Esophagus muscularis mucosa (tissue), 4 donors: ENCODE measurements at regions not wholly inside any gene's neighbourhood (a gene's known extent, or its start where the extent isn't known, plus 50 kb on each side); places are given as distances from the start of the nearest gene placed in this dataset.

Source experiments
- DNase-seq: peaks from one replicate; pipeline ENCODE4 v3.0.0-alpha.2; 2017; ENCODE audit errors: extremely low spot score
- H3K27ac ChIP-seq, 4 donors: fragments of 200-600 bp; sonication (generic); replicated peaks in 1 of 4; 1 replicate in 3 of 4; 2 replicates in 1 of 4; pipeline ENCODE4 v1.5.1; 2016 to 2019; ENCODE audit warnings: mild to moderate bottlenecking in 1 of 4
- H3K27me3 ChIP-seq, 4 donors: fragments of 200-600 bp; sonication (generic); one replicate each; pipeline versions ENCODE4 v1.5.1 to v1.6.0; 2016 to 2019
- H3K36me3 ChIP-seq, 4 donors: fragments of 200-600 bp; sonication (generic); one replicate each; pipeline ENCODE4 v1.5.1; 2016 to 2019
- H3K4me1 ChIP-seq, 4 donors: fragments of 200-600 bp; sonication (generic); one replicate each; pipeline ENCODE4 v1.5.1; 2016 to 2019
- H3K4me3 ChIP-seq, 4 donors: fragments of 200-600 bp; sonication (generic); 1 replicate in 2 of 4; 2 replicates in 2 of 4; pipeline ENCODE4 v1.5.1; 2016 to 2019; ENCODE audit warnings: mild to moderate bottlenecking in 4 of 4, moderate library complexity in 1 of 4
- H3K9me3 ChIP-seq, 4 donors: fragments of 200-600 bp; sonication (generic); 1 replicate in 3 of 4; 2 replicates in 1 of 4; pipeline ENCODE4 v1.5.1; 2016 to 2019
- EP300 ChIP-seq: sonication (generic); formaldehyde crosslinking; IDR thresholded peaks from one replicate; pipeline ENCODE4 v1.6.1; 2017; ENCODE audit warnings: antibody characterized with exemption
- POLR2A ChIP-seq: fragments of 450-650 bp; IDR thresholded peaks from one replicate; pipeline ENCODE4 v1.6.1; 2017; ENCODE audit warnings: antibody characterized with exemption, moderate library complexity, mild to moderate bottlenecking, low read depth
- POLR2AphosphoS5 ChIP-seq, 2 donors: sonication (generic); formaldehyde crosslinking; IDR thresholded peaks; one replicate each; pipeline ENCODE4 v1.6.1; 2017; ENCODE audit warnings: antibody characterized with exemption in 2 of 2
- WGBS: methylation state at CpG from one replicate; pipeline ENCODE4 v1.1.5; 2018; 5-methylcytosine and 5-hydroxymethylcytosine counted together
- intact Hi-C: fragments of 100-400 bp; cut with DNase I; formaldehyde crosslinking; loops from one replicate; pipeline ENCODE4 v1.15.1; 2023
- TF ChIP-seq, protein P1 (sequence below), 3 experiments: fragments of 200-600 bp in 2 of 3; fragments of 450-650 bp in 1 of 3; sonication (generic) in 2 of 3; IDR thresholded peaks; one replicate each; pipeline ENCODE4 v1.5.1; 2017 to 2019; ENCODE audit warnings: antibody characterized with exemption in 3 of 3, mild to moderate bottlenecking in 2 of 3, moderate library complexity in 1 of 3

GRCh38 chr20:39210341-39211036, 248.3 kb downstream of the DHX35 start:
- Histone ChIP-seq H3K27ac (no peak overlapping the region), H3K4me1 (no peaks in the 10 kb centered on the region), H3K9me3 (no peaks in the 10 kb centered on the region), H3K36me3 (no peaks in the 10 kb centered on the region), H3K27me3 (no peaks in the 10 kb centered on the region), H3K4me3 (no peak overlapping the region)
- intact Hi-C loops, result no loop called here
- no peak for DNase-seq
- 66% methylated on average over 10 of the region's 11 CpGs for WGBS
- TF ChIP-seq EP300 (no peak), POLR2AphosphoS5 (IDR thresholded peaks at IDR 0.05) (no peak), POLR2A (no peak)
- TF ChIP-seq, protein P1, sequence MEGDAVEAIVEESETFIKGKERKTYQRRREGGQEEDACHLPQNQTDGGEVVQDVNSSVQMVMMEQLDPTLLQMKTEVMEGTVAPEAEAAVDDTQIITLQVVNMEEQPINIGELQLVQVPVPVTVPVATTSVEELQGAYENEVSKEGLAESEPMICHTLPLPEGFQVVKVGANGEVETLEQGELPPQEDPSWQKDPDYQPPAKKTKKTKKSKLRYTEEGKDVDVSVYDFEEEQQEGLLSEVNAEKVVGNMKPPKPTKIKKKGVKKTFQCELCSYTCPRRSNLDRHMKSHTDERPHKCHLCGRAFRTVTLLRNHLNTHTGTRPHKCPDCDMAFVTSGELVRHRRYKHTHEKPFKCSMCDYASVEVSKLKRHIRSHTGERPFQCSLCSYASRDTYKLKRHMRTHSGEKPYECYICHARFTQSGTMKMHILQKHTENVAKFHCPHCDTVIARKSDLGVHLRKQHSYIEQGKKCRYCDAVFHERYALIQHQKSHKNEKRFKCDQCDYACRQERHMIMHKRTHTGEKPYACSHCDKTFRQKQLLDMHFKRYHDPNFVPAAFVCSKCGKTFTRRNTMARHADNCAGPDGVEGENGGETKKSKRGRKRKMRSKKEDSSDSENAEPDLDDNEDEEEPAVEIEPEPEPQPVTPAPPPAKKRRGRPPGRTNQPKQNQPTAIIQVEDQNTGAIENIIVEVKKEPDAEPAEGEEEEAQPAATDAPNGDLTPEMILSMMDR (IDR thresholded peaks at IDR 0.05), result no peak

DNA sequence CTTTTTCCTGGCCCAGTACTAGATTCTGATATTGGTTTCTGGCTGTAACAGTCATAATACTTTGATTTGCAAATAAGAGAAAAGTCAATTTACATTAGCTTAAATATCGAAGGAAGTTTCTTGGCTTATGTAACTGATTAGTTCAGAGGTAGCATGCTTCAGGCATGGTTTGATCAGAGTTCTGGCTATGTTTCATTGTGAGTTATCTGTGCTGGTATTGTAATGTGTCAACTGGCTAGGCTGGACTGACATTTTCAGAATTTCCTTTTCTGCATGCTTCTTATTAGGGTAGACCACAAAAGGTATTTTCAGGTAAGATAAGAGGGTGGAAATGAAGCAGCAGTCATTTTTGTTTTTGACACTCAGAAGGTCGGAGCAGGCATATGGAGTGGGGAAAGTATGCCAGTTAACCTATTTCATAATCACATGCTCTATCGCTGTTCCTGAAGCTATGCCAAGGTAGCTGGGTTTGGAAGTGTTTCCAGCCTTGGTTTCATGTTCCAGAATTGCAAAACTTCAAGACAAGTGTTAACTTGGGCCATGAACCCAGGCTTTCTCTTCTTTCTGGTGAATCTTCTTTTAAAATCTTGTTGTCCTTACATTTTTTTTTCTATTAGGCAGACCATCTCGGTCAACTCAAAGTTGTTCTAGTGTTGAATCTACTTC, 244.9 kb downstream of the DHX35 start:
- Histone ChIP-seq H3K4me3 (no peak overlapping the region), H3K27me3 (no peaks in the 10 kb centered on the region), H3K4me1 (no peaks in the 10 kb centered on the region), H3K36me3 (no peaks in the 10 kb centered on the region), H3K27ac (no peak overlapping the region), H3K9me3 (peaks cover 0 to 10% (median 5%) of the 10 kb centered on the region in 4 donors)
- TF ChIP-seq EP300 (no peak), POLR2A (no peak), POLR2AphosphoS5 (IDR thresholded peaks at IDR 0.05) (no peak)
- TF ChIP-seq, protein P1 (IDR thresholded peaks at IDR 0.05), result no peak
- intact Hi-C loops, result no loop called here
- 72% methylated on average over 4 of the region's 4 CpGs for WGBS
- no peak for DNase-seq

GRCh38 chr20:39195582-39196021, 233.5 kb downstream of the DHX35 start:
- 48% methylated on average over 8 of the region's 8 CpGs for WGBS
- intact Hi-C loops, result no loop called here

GRCh38 chr20:39190666-39191570, 228.8 kb downstream of the DHX35 start:
- intact Hi-C loops, result no loop called here

More at GRCh38 chr20:39195582-39196021, 233.5 kb downstream of the DHX35 start:
- H3K27me3 ChIP-seq, result peaks cover 0 to 18% (median 0%) of the 10 kb centered on the region in 4 donors
- DNase-seq, result no peak
- no peak overlapping the region for H3K27ac ChIP-seq
- no peaks in the 10 kb centered on the region for H3K4me1 ChIP-seq
- TF ChIP-seq EP300, result no peak
- TF ChIP-seq, protein P1 (IDR thresholded peaks at IDR 0.05), result no peak
- H3K36me3 ChIP-seq, result no peaks in the 10 kb centered on the region
- no peak overlapping the region for H3K4me3 ChIP-seq
- H3K9me3 ChIP-seq, result peaks cover 0 to 8% (median 0%) of the 10 kb centered on the region in 4 donors

More at GRCh38 chr20:39190666-39191570, 228.8 kb downstream of the DHX35 start:
- Histone ChIP-seq H3K27me3 (no peaks in the 10 kb centered on the region), H3K27ac (no peak overlapping the region), H3K4me3 (no peak overlapping the region), H3K9me3 (peaks cover 0 to 2% (median under 1%) of the 10 kb centered on the region in 4 donors), H3K36me3 (no peaks in the 10 kb centered on the region), H3K4me1 (no peaks in the 10 kb centered on the region)
- TF ChIP-seq POLR2AphosphoS5 (IDR thresholded peaks at IDR 0.05) (no peak), POLR2A (no peak), EP300 (no peak)
- TF ChIP-seq, protein P1 (IDR thresholded peaks at IDR 0.05), result no peak
- WGBS, result 74% methylated on average over 4 of the region's 12 CpGs
- DNase-seq, result no peak
